Activated naive CD4-positive, alpha-beta T cell treated with anti-CD3 and anti-CD28 coated beads for 36 hours (primary cell): ENCODE measurements at regions not wholly inside any gene's neighbourhood (a gene's known extent, or its start where the extent isn't known, plus 50 kb on each side); places are given as distances from the start of the nearest gene placed in this dataset.
A peak's percentile ranks its signal among the peaks of the same experiment; 100 is the strongest.

ENCODE experiments used
- CTCF ChIA-PET: fragments of 350-600 bp; sonication (Branson Sonifier 250); formaldehyde crosslinking; loops from one replicate; lab custom pipeline; 2021; ENCODE audit warnings: antibody characterized with exemption; lab: Charles Lee
- DNase-seq: peaks from one replicate; pipeline ENCODE4 v3.0.0-alpha.2; 2020
- H3K27ac Mint-ChIP-seq: one replicate; pipeline ENCODE4 v1.8.0; 2021; ENCODE audit warnings: mild to moderate bottlenecking, mixed read lengths
- H3K27me3 Mint-ChIP-seq: one replicate; pipeline ENCODE4 v1.8.0; 2021; ENCODE audit warnings: low read depth, mixed read lengths
- H3K36me3 Mint-ChIP-seq: one replicate; pipeline ENCODE4 v1.8.0; 2021; ENCODE audit warnings: low read depth, mixed read lengths
- H3K4me1 Mint-ChIP-seq: one replicate; pipeline ENCODE4 v1.8.0; 2021; ENCODE audit warnings: low read depth, mixed read lengths
- H3K4me3 Mint-ChIP-seq: one replicate; pipeline ENCODE4 v1.8.0; 2021; ENCODE audit warnings: mild to moderate bottlenecking, moderate library complexity, mixed read lengths
- H3K9me3 Mint-ChIP-seq: one replicate; pipeline ENCODE4 v1.8.0; 2021; ENCODE audit warnings: mixed read lengths
- intact Hi-C: fragments of 100-400 bp; cut with micrococcal nuclease; formaldehyde crosslinking; loops from one replicate; pipeline ENCODE4 v1.15.1; 2023

- Mint-ChIP-seq H3K4me3 (no peak overlapping the region), H3K9me3 (no peaks in the 10 kb centered on the region), H3K36me3 (no peaks in the 10 kb centered on the region), H3K27me3 (no peaks in the 10 kb centered on the region), H3K27ac (no peak overlapping the region), H3K4me1 (no peaks in the 10 kb centered on the region)
- CTCF ChIA-PET, result interaction anchor here (0.6 kb wide), 1 partner anchor 215 kb away, joined by 4 read pairs; no protein-coding TSS in a partner anchor
- intact Hi-C loops, result no loop called here
- DNase-seq, result no peak
Observed at GRCh38 chr9:107756091-107756490, 266.5 kb upstream of the KLF4 start.

GRCh38 chr9:107755246-107755645 is 265.7 kb upstream of the KLF4 start:
- no peak for DNase-seq
- H3K27me3 Mint-ChIP-seq, result no peaks in the 10 kb centered on the region
- no peaks in the 10 kb centered on the region for H3K9me3 Mint-ChIP-seq
- no peak overlapping the region for H3K27ac Mint-ChIP-seq
- intact Hi-C loops, result no loop called here
- no peaks in the 10 kb centered on the region for H3K36me3 Mint-ChIP-seq
- CTCF ChIA-PET, result interaction anchor here (0.6 kb wide), 2 partner anchors 27 to 216 kb away, joined by 4 read pairs; no protein-coding TSS in a partner anchor
- H3K4me1 Mint-ChIP-seq, result no peaks in the 10 kb centered on the region
- no peak overlapping the region for H3K4me3 Mint-ChIP-seq

DNA sequence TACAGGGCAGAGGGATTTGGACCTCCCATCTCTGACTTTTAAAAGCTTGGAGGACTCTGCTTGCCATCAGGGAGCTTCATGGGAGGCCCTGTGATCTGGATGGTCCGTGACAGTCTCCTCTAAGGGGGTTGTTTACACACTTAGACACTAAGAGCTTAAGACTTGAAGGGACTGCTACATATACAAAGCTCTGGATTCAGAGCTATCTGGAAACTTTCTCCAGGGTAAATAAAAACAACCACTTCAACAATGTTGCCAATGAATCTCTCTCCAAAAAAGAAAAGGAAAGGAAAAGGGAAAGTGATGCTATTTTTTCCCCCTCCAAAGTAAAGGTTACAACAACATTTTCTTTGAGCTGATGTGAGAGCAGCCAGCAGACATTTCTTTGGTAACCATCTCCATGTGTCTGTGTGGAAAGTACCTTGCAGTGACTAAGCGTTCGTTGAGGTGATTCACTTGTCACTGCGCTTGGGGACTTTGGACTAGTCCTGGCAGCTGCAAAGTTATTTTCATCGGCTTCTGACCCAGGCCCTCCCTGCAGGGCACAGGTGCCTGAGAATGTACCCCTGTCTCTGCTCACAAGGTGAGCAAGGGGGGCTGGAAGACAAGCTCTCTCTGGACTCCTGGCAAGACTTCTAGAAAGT is 262.1 kb upstream of the KLF4 start:
- peak; percentile 14 for DNase-seq
- CTCF ChIA-PET, result no interaction called here
- H3K27ac Mint-ChIP-seq, result no peak overlapping the region
- intact Hi-C loops, result no loop called here
- H3K27me3 Mint-ChIP-seq, result no peaks in the 10 kb centered on the region
- H3K4me3 Mint-ChIP-seq, result no peak overlapping the region
- no peaks in the 10 kb centered on the region for H3K9me3 Mint-ChIP-seq
- no peaks in the 10 kb centered on the region for H3K36me3 Mint-ChIP-seq
- H3K4me1 Mint-ChIP-seq, result no peaks in the 10 kb centered on the region

DNA sequence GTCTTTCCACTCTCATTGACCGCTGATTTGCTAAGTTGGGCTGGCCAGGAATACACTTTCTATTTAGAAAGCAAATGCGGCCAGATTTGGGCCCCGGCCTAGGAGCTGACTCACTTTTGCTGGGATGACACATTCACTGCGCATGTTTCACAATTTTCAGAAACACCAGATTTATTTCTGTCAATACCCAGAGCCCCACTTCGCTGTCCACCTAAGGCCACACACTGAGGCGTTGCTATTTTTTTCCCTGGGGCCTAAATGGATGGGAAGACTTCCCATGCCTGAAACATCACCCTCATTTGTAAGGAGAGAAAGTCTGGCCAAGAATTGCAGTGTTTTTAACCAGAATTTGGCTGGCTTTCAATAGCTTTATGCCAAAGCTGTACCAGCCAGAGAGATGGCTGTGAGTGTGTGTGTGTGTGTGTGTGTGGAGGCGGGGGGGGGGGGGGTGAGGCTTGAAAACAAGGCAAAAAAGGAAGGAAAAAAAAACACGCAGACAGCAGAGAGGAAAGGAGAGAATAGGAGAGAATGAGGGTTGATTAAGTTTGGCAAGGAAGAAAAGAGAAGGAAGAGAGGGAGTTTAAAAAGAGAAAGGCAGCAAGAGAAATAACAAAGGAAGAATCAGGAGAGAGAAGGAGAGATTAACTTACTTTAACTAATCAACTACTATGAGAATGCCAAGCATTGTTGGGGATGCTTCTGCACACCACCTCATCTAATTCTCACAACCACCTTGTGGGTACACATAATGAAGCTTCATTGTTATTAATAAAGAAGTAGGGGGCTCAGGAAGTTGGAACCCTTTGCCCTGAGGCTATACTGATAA is 261.4 kb upstream of the KLF4 start:
- Mint-ChIP-seq H3K27ac (no peak overlapping the region), H3K36me3 (no peaks in the 10 kb centered on the region), H3K27me3 (no peaks in the 10 kb centered on the region), H3K4me1 (no peaks in the 10 kb centered on the region), H3K9me3 (no peaks in the 10 kb centered on the region), H3K4me3 (no peak overlapping the region)
- intact Hi-C loops, result no loop called here
- DNase-seq, result no peak
- CTCF ChIA-PET, result no interaction called here

- Mint-ChIP-seq H3K4me1 (no peaks in the 10 kb centered on the region), H3K27ac (no peak overlapping the region), H3K4me3 (no peak overlapping the region), H3K9me3 (no peaks in the 10 kb centered on the region), H3K36me3 (no peaks in the 10 kb centered on the region), H3K27me3 (no peaks in the 10 kb centered on the region)
- DNase-seq, result no peak
- CTCF ChIA-PET, result no interaction called here
- intact Hi-C loops, result no loop called here
Observed at GRCh38 chr9:107749787-107750444, 260.3 kb upstream of the KLF4 start.

GRCh38 chr9:107744873-107745272 is 255.3 kb upstream of the KLF4 start:
- Mint-ChIP-seq H3K4me1 (no peaks in the 10 kb centered on the region), H3K36me3 (no peaks in the 10 kb centered on the region)

GRCh38 chr9:107742531-107743309 is 253.2 kb upstream of the KLF4 start:
- Mint-ChIP-seq H3K9me3 (no peaks in the 10 kb centered on the region), H3K4me3 (no peak overlapping the region), H3K4me1 (no peaks in the 10 kb centered on the region), H3K27me3 (no peaks in the 10 kb centered on the region), H3K36me3 (no peaks in the 10 kb centered on the region), H3K27ac (no peak overlapping the region)
- DNase-seq, result no peak
- CTCF ChIA-PET, result no interaction called here
- intact Hi-C loops, result no loop called here

More at GRCh38 chr9:107744873-107745272, 255.3 kb upstream of the KLF4 start:
- intact Hi-C loops, result no loop called here
- no peaks in the 10 kb centered on the region for H3K27me3 Mint-ChIP-seq
- H3K27ac Mint-ChIP-seq, result no peak overlapping the region
- CTCF ChIA-PET, result no interaction called here
- no peak overlapping the region for H3K4me3 Mint-ChIP-seq
- H3K9me3 Mint-ChIP-seq, result no peaks in the 10 kb centered on the region
- DNase-seq, result no peak

DNA sequence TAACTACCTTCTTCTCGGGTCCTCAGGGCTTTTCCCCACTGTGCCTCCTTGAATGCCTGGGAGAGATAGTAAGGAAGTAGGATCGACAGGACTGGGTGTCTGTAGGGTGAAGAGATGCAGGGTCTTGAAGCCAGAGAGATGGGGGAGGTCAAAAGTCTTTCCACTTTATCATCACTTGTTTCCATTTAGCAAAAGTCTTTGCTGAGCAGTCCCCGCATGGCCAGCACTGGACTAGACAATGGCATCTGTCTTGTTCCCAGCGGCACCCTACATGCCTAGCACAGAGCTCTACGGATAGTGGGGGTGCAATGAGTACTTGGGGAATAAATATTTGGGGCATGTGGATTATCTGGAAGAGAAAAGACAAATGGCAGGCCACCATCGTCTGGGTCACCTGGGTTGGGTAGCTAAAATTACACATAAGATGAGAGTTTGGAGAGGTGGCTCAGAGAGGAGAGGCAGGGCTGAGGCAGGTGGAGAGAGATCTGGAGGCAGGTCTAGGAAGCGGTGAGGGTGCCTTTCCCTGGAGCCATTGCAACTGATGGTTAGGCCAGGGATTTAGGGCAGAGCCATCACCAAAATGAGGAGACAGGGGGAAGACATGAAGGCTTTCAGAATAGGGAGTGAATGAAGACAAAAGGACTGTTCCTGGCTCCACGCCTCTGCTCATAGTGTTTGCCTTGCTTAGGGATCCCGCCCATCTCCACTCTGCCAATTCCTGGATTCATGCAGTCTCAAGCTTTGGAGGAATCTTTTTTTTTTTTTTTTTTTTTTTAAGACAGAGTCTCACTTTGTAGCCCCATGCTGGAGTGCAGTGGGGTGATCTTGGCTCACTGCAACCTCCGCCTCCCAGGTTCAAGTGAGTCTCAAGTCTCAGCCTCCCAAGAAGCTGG is 250.8 kb upstream of the KLF4 start:
- intact Hi-C loops, result no loop called here
- no peak overlapping the region for H3K27ac Mint-ChIP-seq
- no peak overlapping the region for H3K4me3 Mint-ChIP-seq
- CTCF ChIA-PET, result no interaction called here
- H3K9me3 Mint-ChIP-seq, result no peaks in the 10 kb centered on the region
- H3K4me1 Mint-ChIP-seq, result no peaks in the 10 kb centered on the region
- no peaks in the 10 kb centered on the region for H3K27me3 Mint-ChIP-seq
- no peak for DNase-seq
- no peaks in the 10 kb centered on the region for H3K36me3 Mint-ChIP-seq

- CTCF ChIA-PET, result no interaction called here
- intact Hi-C loops, result no loop called here
- no peaks in the 10 kb centered on the region for H3K9me3 Mint-ChIP-seq
- H3K27me3 Mint-ChIP-seq, result no peaks in the 10 kb centered on the region
- H3K36me3 Mint-ChIP-seq, result no peaks in the 10 kb centered on the region
- H3K27ac Mint-ChIP-seq, result no peak overlapping the region
- no peaks in the 10 kb centered on the region for H3K4me1 Mint-ChIP-seq
- DNase-seq, result no peak
- H3K4me3 Mint-ChIP-seq, result no peak overlapping the region
Observed at GRCh38 chr9:107739601-107740082, 250.1 kb upstream of the KLF4 start.

DNA sequence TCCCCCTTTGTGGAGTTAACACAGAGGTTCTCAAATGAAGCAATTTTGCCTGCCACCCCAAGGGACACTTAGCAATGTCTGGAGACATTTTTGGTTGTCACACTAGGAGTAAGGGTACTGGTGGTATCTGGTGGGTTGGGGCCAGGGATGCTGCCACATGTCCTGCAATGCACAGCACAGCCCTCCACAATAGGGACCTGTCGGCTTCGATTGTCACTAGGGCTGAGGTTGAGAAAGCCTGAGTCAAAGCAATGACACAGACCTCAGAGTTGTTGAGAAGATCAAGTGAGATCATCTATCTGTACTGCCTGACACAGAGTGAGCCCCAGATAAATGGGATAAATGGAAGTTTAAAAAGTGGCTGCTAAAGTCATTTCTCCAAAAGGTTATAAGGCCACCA is 249.2 kb upstream of the KLF4 start:
- H3K27me3 Mint-ChIP-seq, result no peaks in the 10 kb centered on the region
- CTCF ChIA-PET, result no interaction called here

DNA sequence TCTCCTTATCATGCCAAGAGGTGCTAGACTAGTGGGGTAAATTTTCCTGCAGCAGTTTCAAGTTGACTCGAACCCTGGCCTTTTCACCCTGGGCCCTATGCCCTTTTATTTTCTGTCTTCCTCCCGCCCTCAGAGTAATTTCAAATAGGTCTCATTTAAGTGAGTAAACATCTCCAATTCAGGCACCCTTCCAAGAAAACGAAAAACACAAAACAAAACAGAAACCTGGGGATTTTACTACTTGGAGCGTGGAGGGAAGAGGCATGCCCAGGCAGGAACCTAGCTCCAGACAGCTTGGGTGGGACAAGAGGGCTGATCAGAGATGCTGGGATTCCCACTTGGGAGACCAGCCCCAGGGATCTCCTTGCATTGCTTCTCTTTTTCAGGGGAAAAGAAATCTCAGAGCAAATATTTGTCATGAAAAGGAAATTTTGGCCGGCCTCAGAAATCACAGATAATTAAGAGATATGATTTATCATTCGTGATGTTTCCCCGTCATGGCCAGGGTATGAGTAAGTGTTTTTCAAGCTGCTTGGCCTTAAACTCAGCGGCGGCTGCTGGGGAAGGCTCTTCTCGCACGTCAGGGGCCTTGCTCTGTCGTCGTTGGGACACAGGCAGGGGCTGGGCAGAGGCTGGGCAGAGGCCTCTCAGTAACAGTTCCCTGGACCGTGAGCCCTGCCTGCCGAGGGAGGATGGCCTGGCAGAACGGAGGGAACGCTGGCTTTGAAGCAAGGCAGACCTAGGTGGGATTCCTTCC is 248.6 kb upstream of the KLF4 start:
- H3K36me3 Mint-ChIP-seq, result no peaks in the 10 kb centered on the region
- H3K4me3 Mint-ChIP-seq, result no peak overlapping the region
- DNase-seq, result no peak
- no peaks in the 10 kb centered on the region for H3K27me3 Mint-ChIP-seq
- H3K9me3 Mint-ChIP-seq, result no peaks in the 10 kb centered on the region
- no peak overlapping the region for H3K27ac Mint-ChIP-seq
- H3K4me1 Mint-ChIP-seq, result no peaks in the 10 kb centered on the region
- CTCF ChIA-PET, result interaction anchor here (0.7 kb wide), 1 partner anchor 14 kb away, joined by 3 read pairs; no protein-coding TSS in a partner anchor
- intact Hi-C loops, result no loop called here

More for the DNA sequence above, 249.2 kb upstream of the KLF4 start:
- no peaks in the 10 kb centered on the region for H3K36me3 Mint-ChIP-seq
- no peak overlapping the region for H3K27ac Mint-ChIP-seq
- H3K9me3 Mint-ChIP-seq, result no peaks in the 10 kb centered on the region
- no peaks in the 10 kb centered on the region for H3K4me1 Mint-ChIP-seq
- H3K4me3 Mint-ChIP-seq, result no peak overlapping the region
- intact Hi-C loops, result no loop called here
- DNase-seq, result no peak
